ENCODE measurements at regions not wholly inside any gene's neighbourhood (a gene's known extent, or its start where the extent isn't known, plus 50 kb on each side); places are given as distances from the start of the nearest gene placed in this dataset.

- Mint-ChIP-seq H3K27me3 (ENCODE audit: unreplicated experiment) (no peaks in the 10 kb centered on the region), H3K36me3 (ENCODE audit: unreplicated experiment) (no peaks in the 10 kb centered on the region), H3K4me1 (ENCODE audit: low read depth, unreplicated experiment) (no peaks in the 10 kb centered on the region), H3K9me3 (ENCODE audit: unreplicated experiment) (no peaks in the 10 kb centered on the region), H3K27ac (ENCODE audit: unreplicated experiment) (no peak overlapping the region), H3K4me3 (ENCODE audit: unreplicated experiment) (no peak overlapping the region)
- no peak for DNase-seq
- TF ChIP-seq CTCF (IDR thresholded peaks at IDR 0.05; ENCODE audit: partially characterized antibody, unreplicated experiment) = no peak
Observed at GRCh38 chr3:107150675-107151074, 226.6 kb upstream of the CCDC54 start.

- DNase-seq = no peak
- no peaks in the 10 kb centered on the region for H3K4me1 Mint-ChIP-seq (ENCODE audit: low read depth, unreplicated experiment)
Observed at GRCh38 chr3:107153981-107154380, 223.3 kb upstream of the CCDC54 start.

GRCh38 chr3:107172411-107172810 lies 204.8 kb upstream of the CCDC54 start:
- Mint-ChIP-seq H3K27ac (ENCODE audit: unreplicated experiment) (no peak overlapping the region), H3K4me3 (ENCODE audit: unreplicated experiment) (no peak overlapping the region), H3K9me3 (ENCODE audit: unreplicated experiment) (peaks cover 3% of the 10 kb centered on the region), H3K4me1 (ENCODE audit: low read depth, unreplicated experiment) (no peaks in the 10 kb centered on the region), H3K27me3 (ENCODE audit: unreplicated experiment) (peaks cover 3% of the 10 kb centered on the region), H3K36me3 (ENCODE audit: unreplicated experiment) (peaks cover 9% of the 10 kb centered on the region)
- DNase-seq = no peak
- no peak for TF ChIP-seq CTCF (IDR thresholded peaks at IDR 0.05; ENCODE audit: partially characterized antibody, unreplicated experiment)

More at GRCh38 chr3:107153981-107154380, 223.3 kb upstream of the CCDC54 start:
- H3K4me3 Mint-ChIP-seq (ENCODE audit: unreplicated experiment) = no peak overlapping the region
- H3K27ac Mint-ChIP-seq (ENCODE audit: unreplicated experiment) = no peak overlapping the region
- no peaks in the 10 kb centered on the region for H3K27me3 Mint-ChIP-seq (ENCODE audit: unreplicated experiment)
- H3K9me3 Mint-ChIP-seq (ENCODE audit: unreplicated experiment) = peaks cover 3% of the 10 kb centered on the region
- H3K36me3 Mint-ChIP-seq (ENCODE audit: unreplicated experiment) = peaks cover 16% of the 10 kb centered on the region
- TF ChIP-seq CTCF (IDR thresholded peaks at IDR 0.05; ENCODE audit: partially characterized antibody, unreplicated experiment) = no peak

GRCh38 chr3:107184375-107184774 lies 192.9 kb upstream of the CCDC54 start:
- TF ChIP-seq CTCF (IDR thresholded peaks at IDR 0.05; ENCODE audit: partially characterized antibody, unreplicated experiment) = no peak
- Mint-ChIP-seq H3K9me3 (ENCODE audit: unreplicated experiment) (no peaks in the 10 kb centered on the region), H3K4me1 (ENCODE audit: low read depth, unreplicated experiment) (no peaks in the 10 kb centered on the region), H3K36me3 (ENCODE audit: unreplicated experiment) (no peaks in the 10 kb centered on the region), H3K27ac (ENCODE audit: unreplicated experiment) (no peak overlapping the region), H3K27me3 (ENCODE audit: unreplicated experiment) (no peaks in the 10 kb centered on the region), H3K4me3 (ENCODE audit: unreplicated experiment) (no peak overlapping the region)
- no peak for DNase-seq

GRCh38 chr3:107188262-107188661 lies 189.0 kb upstream of the CCDC54 start:
- H3K4me1 Mint-ChIP-seq (ENCODE audit: low read depth, unreplicated experiment) = no peaks in the 10 kb centered on the region
- no peak for DNase-seq
- TF ChIP-seq CTCF (IDR thresholded peaks at IDR 0.05; ENCODE audit: partially characterized antibody, unreplicated experiment) = no peak
- no peak overlapping the region for H3K27ac Mint-ChIP-seq (ENCODE audit: unreplicated experiment)
- no peak overlapping the region for H3K4me3 Mint-ChIP-seq (ENCODE audit: unreplicated experiment)
- no peaks in the 10 kb centered on the region for H3K27me3 Mint-ChIP-seq (ENCODE audit: unreplicated experiment)
- no peaks in the 10 kb centered on the region for H3K9me3 Mint-ChIP-seq (ENCODE audit: unreplicated experiment)
- no peaks in the 10 kb centered on the region for H3K36me3 Mint-ChIP-seq (ENCODE audit: unreplicated experiment)

Measured in glutamatergic neuron (in vitro differentiated cells).